MM.1S (cell line): ENCODE measurements at regions not wholly inside any gene's neighbourhood (a gene's known extent, or its start where the extent isn't known, plus 50 kb on each side); places are given as distances from the start of the nearest gene placed in this dataset.

ENCODE experiments used
- DNase-seq: peaks from one replicate; pipeline ENCODE4 v3.0.0-alpha.2; 2015
- H2AFZ ChIP-seq: fragments of 300-600 bp; sonication (generic); 2 replicates; pipeline ENCODE4 v1.6.0; 2016; ENCODE audit warnings: antibody characterized with exemption, low read length
- H3F3A ChIP-seq: fragments of 300-600 bp; sonication (generic); 2 replicates; pipeline ENCODE4 v1.6.1; 2016; ENCODE audit warnings: mild to moderate bottlenecking, antibody characterized with exemption, low read length, moderate library complexity, mixed read lengths; ENCODE audit not compliant: insufficient read depth
- H3K27ac ChIP-seq: fragments of 300-600 bp; sonication (generic); 2 replicates; pipeline ENCODE4 v1.5.1; 2016; ENCODE audit warnings: mild to moderate bottlenecking, low read length
- H3K27me3 ChIP-seq: fragments of 300-600 bp; sonication (generic); replicated peaks from 2 replicates; pipeline ENCODE4 v1.6.0; 2016; ENCODE audit warnings: low read length; ENCODE audit not compliant: insufficient read depth
- H3K36me3 ChIP-seq: fragments of 300-600 bp; sonication (generic); replicated peaks from 2 replicates; pipeline ENCODE4 v1.6.1; 2016; ENCODE audit warnings: mild to moderate bottlenecking, low read length, mixed read lengths; ENCODE audit not compliant: insufficient read depth
- H3K4me1 ChIP-seq: fragments of 300-600 bp; sonication (generic); 2 replicates; pipeline ENCODE4 v1.6.1; 2016; ENCODE audit warnings: low read length, mixed read lengths
- H3K4me2 ChIP-seq: fragments of 300-600 bp; sonication (generic); 2 replicates; pipeline ENCODE4 v1.6.0; 2016; ENCODE audit warnings: low read depth, low read length
- H3K4me3 ChIP-seq: fragments of 300-600 bp; sonication (generic); 2 replicates; pipeline ENCODE4 v1.5.1; 2016; ENCODE audit warnings: low read length, mixed read lengths
- H3K79me2 ChIP-seq: fragments of 300-600 bp; sonication (generic); 2 replicates; pipeline ENCODE4 v1.6.1; 2016; ENCODE audit warnings: mixed run types, low read length, mixed read lengths
- H3K9ac ChIP-seq: fragments of 300-600 bp; sonication (generic); 2 replicates; pipeline ENCODE4 v1.6.1; 2016; ENCODE audit warnings: low read length, mixed read lengths
- H3K9me2 ChIP-seq: fragments of 300-600 bp; sonication (generic); replicated peaks from 2 replicates; pipeline ENCODE4 v1.6.1; 2016; ENCODE audit warnings: mild to moderate bottlenecking, low read length, mixed read lengths; ENCODE audit not compliant: insufficient read depth
- H3K9me3 ChIP-seq: fragments of 300-600 bp; sonication (generic); replicated peaks from 2 replicates; pipeline ENCODE4 v1.6.1; 2016; ENCODE audit warnings: mild to moderate bottlenecking, low read length, mixed read lengths; ENCODE audit not compliant: insufficient read depth
- H4K20me1 ChIP-seq: fragments of 300-600 bp; sonication (generic); 2 replicates; pipeline ENCODE4 v1.6.1; 2016; ENCODE audit warnings: mild to moderate bottlenecking, low read length, moderate library complexity, mixed read lengths; ENCODE audit not compliant: insufficient read depth
- EZH2 ChIP-seq: fragments of 300-600 bp; sonication (generic); optimal IDR thresholded peaks from 2 replicates; pipeline ENCODE3; 2017; ENCODE audit warnings: low read depth, mild to moderate bottlenecking, antibody characterized with exemption, low read length, mixed read lengths
- EZH2phosphoT487 ChIP-seq: fragments of 300-600 bp; sonication (generic); IDR thresholded peaks from 2 replicates; pipeline ENCODE4 v1.6.1; 2018; ENCODE audit warnings: antibody characterized with exemption, low read length
- TF ChIP-seq, protein P1 (sequence below): fragments of 300-600 bp; sonication (generic); IDR thresholded peaks from 2 replicates; pipeline ENCODE4 v1.5.1; 2016; ENCODE audit warnings: antibody characterized with exemption, low read length, mixed read lengths

DNA sequence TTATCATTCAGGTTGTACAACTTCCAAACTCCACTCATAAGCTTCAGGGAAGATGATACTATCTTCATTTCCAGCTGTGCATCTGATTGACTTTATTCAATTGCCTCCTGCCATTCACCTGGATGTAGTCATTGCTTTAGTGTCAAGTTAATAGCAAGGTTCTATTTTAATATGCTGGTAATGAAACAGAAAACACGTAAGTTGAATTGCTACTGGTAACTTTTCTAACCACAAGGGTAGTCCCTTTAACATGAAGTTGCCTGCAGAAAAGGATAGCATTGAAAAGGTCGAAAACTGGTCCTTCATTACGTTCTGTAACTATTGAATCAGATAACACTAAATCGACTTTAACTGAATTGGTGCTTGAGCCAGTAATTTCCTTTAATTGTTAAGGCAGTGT is 459.4 kb upstream of the CDH6 start:
- H3F3A ChIP-seq: no peaks in the 10 kb centered on the region
- H2AFZ ChIP-seq: no peak overlapping the region
- no peaks in the 10 kb centered on the region for H3K4me1 ChIP-seq
- H4K20me1 ChIP-seq: no peaks in the 10 kb centered on the region
- no peak overlapping the region for H3K27ac ChIP-seq
- H3K36me3 ChIP-seq: no peaks in the 10 kb centered on the region
- no peaks in the 10 kb centered on the region for H3K79me2 ChIP-seq
- H3K4me2 ChIP-seq: no peak overlapping the region
- peak; percentile 13 for DNase-seq
- H3K9me3 ChIP-seq: no peaks in the 10 kb centered on the region
- TF ChIP-seq EZH2: no peak
- TF ChIP-seq, protein P1, sequence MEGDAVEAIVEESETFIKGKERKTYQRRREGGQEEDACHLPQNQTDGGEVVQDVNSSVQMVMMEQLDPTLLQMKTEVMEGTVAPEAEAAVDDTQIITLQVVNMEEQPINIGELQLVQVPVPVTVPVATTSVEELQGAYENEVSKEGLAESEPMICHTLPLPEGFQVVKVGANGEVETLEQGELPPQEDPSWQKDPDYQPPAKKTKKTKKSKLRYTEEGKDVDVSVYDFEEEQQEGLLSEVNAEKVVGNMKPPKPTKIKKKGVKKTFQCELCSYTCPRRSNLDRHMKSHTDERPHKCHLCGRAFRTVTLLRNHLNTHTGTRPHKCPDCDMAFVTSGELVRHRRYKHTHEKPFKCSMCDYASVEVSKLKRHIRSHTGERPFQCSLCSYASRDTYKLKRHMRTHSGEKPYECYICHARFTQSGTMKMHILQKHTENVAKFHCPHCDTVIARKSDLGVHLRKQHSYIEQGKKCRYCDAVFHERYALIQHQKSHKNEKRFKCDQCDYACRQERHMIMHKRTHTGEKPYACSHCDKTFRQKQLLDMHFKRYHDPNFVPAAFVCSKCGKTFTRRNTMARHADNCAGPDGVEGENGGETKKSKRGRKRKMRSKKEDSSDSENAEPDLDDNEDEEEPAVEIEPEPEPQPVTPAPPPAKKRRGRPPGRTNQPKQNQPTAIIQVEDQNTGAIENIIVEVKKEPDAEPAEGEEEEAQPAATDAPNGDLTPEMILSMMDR: no peak
- no peak for TF ChIP-seq EZH2phosphoT487
- H3K4me3 ChIP-seq: no peak overlapping the region
- H3K9me2 ChIP-seq: no peaks in the 10 kb centered on the region
- no peaks in the 10 kb centered on the region for H3K27me3 ChIP-seq
- no peak overlapping the region for H3K9ac ChIP-seq

DNA sequence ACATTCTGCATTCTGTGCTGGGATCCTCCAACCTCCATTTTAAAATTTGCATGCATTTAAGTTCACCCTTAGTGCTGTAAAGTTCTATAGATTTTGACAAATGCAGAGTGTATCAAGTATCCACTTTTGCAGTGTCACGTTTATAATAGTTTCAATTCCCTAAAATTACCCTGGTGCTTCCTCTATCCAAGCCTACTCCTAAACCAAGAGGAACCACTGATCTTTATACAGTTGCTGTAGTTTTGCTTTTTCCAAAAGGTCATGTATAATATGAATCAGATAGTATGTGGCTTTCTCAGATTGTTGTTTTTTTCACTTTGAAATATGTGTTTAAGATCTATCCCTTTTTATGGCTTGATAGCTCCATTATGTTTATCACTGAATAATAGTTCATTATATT is 468.4 kb upstream of the CDH6 start:
- no peaks in the 10 kb centered on the region for H3K9me2 ChIP-seq
- no peak overlapping the region for H3K4me3 ChIP-seq
- H3K27ac ChIP-seq: no peak overlapping the region
- H3K9me3 ChIP-seq: no peaks in the 10 kb centered on the region
- H3F3A ChIP-seq: no peaks in the 10 kb centered on the region
- no peaks in the 10 kb centered on the region for H4K20me1 ChIP-seq
- no peaks in the 10 kb centered on the region for H3K36me3 ChIP-seq
- H3K4me1 ChIP-seq: no peaks in the 10 kb centered on the region
- no peak overlapping the region for H3K4me2 ChIP-seq
- no peak overlapping the region for H3K9ac ChIP-seq
- H2AFZ ChIP-seq: no peak overlapping the region
- no peaks in the 10 kb centered on the region for H3K79me2 ChIP-seq
- no peaks in the 10 kb centered on the region for H3K27me3 ChIP-seq
- DNase-seq: no peak
- TF ChIP-seq EZH2phosphoT487 (no peak), EZH2 (no peak)
- TF ChIP-seq, protein P1: no peak

DNA sequence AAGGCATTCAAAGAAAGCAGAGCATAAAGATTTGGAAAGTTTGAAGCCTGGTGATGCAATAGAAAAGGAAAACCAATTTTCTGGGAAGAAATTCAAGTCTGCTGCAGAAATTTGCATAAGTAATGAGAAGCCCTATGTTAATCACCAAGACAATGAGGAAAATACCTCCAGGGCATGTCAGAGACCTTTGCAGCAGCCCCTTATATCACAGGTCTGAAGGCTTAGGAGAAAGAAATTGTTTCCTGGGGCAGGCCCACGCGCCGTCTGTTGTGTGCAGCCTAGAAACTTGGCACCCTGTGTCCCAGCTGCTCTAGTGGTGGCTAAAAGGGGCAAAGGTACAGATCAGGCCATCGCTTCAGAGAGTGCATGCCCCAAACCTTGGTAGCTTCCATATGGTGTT is 495.3 kb upstream of the CDH6 start:
- H3K9ac ChIP-seq: no peak overlapping the region
- H3K4me3 ChIP-seq: no peak overlapping the region
- H3K79me2 ChIP-seq: no peaks in the 10 kb centered on the region
- no peaks in the 10 kb centered on the region for H3F3A ChIP-seq
- no peaks in the 10 kb centered on the region for H4K20me1 ChIP-seq
- no peak for DNase-seq
- no peaks in the 10 kb centered on the region for H3K9me2 ChIP-seq
- no peak overlapping the region for H3K27ac ChIP-seq
- no peak overlapping the region for H3K4me2 ChIP-seq
- H3K27me3 ChIP-seq: no peaks in the 10 kb centered on the region
- H2AFZ ChIP-seq: no peak overlapping the region
- no peaks in the 10 kb centered on the region for H3K9me3 ChIP-seq
- H3K36me3 ChIP-seq: no peaks in the 10 kb centered on the region
- TF ChIP-seq EZH2 (no peak), EZH2phosphoT487 (no peak)
- TF ChIP-seq, protein P1: no peak
- no peaks in the 10 kb centered on the region for H3K4me1 ChIP-seq
